Activated CD4-positive, alpha-beta T cell treated with anti-CD3 and anti-CD28 coated beads, Interleukin-2, amount 10 ng/mL, durations not matched to agents 7 days and 5 days (primary cell): ENCODE measurements at regions not wholly inside any gene's neighbourhood (a gene's known extent, or its start where the extent isn't known, plus 50 kb on each side); places are given as distances from the start of the nearest gene placed in this dataset.

ENCODE experiments used
- CTCF ChIA-PET: fragments of 350-600 bp; sonication (Branson Sonifier 250); formaldehyde crosslinking; loops from one replicate; lab custom pipeline; 2021; ENCODE audit warnings: antibody characterized with exemption; lab: Charles Lee
- POLR2A ChIA-PET: fragments of 350-600 bp; sonication (Branson Sonifier 250); formaldehyde crosslinking; loops from one replicate; lab custom pipeline; 2021; ENCODE audit warnings: antibody characterized with exemption; lab: Charles Lee
- DNase-seq: peaks from one replicate; pipeline ENCODE4 v3.0.0-alpha.2; 2020
- H3K27ac Mint-ChIP-seq: one replicate; pipeline ENCODE4 v1.8.0; 2021; ENCODE audit warnings: mild to moderate bottlenecking, moderate library complexity, mixed read lengths
- H3K27me3 Mint-ChIP-seq: one replicate; pipeline ENCODE4 v1.8.0; 2021; ENCODE audit warnings: mixed read lengths
- H3K36me3 Mint-ChIP-seq: one replicate; pipeline ENCODE4 v1.8.0; 2021; ENCODE audit warnings: low read depth, mixed read lengths
- H3K4me1 Mint-ChIP-seq: one replicate; pipeline ENCODE4 v1.8.0; 2021; ENCODE audit warnings: mixed read lengths
- H3K4me3 Mint-ChIP-seq: one replicate; pipeline ENCODE4 v1.8.0; 2021; ENCODE audit warnings: mild to moderate bottlenecking, moderate library complexity, mixed read lengths
- H3K9me3 Mint-ChIP-seq: one replicate; pipeline ENCODE4 v1.8.0; 2021; ENCODE audit warnings: mixed read lengths

DNA sequence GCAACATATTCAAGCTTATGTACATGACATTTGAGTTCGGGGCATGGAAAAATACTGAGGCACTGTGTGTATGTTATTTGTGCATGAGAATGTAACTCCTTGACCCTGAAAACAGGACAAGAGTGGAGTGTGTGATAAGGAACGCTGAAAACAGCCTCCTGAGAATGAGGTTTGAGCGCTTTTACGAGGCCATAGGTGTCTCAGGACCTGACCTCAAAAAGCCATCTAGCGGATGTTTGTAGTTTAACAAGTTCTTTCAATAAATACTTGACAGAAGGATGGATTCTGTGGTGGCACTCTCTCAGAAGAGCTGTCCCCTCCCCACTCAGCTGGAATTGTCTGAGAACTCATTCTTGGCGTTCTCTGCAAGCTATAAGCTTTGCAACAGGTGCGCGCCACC is 350.5 kb upstream of the TMTC1 start:
- DNase-seq: no peak
- Mint-ChIP-seq H3K36me3 (no peaks in the 10 kb centered on the region), H3K4me1 (no peaks in the 10 kb centered on the region), H3K4me3 (no peak overlapping the region), H3K27ac (no peak overlapping the region), H3K9me3 (peaks cover 2% of the 10 kb centered on the region), H3K27me3 (no peaks in the 10 kb centered on the region)
- CTCF ChIA-PET: no interaction called here
- POLR2A ChIA-PET: no interaction called here

DNA sequence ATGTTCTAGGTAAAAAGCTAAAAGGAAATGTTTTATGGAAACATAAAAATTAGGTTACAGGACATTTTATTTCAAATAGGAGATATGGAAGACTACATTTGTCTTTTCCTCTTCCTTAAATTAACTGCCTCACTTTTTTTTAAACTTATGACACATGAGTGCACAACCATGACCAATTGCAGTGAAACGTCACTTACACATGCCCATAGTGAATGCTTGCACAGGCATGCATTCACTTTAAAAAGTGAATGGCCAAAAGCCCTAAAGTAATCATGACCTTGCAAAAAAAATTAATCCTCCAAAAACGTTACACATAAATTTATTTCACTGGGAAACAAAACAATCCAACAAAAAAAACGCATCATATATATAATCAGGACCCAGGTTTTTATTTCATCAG is 343.2 kb upstream of the TMTC1 start:
- CTCF ChIA-PET: no interaction called here

DNA sequence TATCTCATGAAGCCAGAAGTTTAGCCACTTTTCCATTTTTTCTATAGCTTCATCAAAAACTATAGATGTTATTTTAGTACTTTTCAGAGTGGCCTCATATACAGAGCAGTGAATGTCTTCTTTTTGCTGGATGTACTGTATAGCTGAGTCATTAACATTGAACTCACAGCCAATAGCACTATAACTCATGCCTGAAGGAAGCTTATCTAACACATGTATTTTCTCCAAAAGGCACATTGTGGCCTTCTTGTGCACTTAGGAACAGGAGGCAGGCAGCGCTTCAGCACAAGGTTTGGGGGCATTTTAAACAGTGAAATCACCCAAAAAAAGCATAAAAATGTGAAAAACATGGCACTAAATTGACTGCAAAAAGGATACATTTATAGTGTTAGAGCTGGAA is 336.8 kb upstream of the TMTC1 start:
- peaks cover 10% of the 10 kb centered on the region for H3K9me3 Mint-ChIP-seq
- H3K27ac Mint-ChIP-seq: no peak overlapping the region
- ChIA-PET CTCF (interaction anchor here (0.8 kb wide), 1 partner anchor 16 kb away, joined by 3 read pairs; no protein-coding TSS in a partner anchor), POLR2A (no interaction called here)
- no peaks in the 10 kb centered on the region for H3K4me1 Mint-ChIP-seq
- H3K27me3 Mint-ChIP-seq: no peaks in the 10 kb centered on the region
- no peak for DNase-seq
- H3K36me3 Mint-ChIP-seq: no peaks in the 10 kb centered on the region
- no peak overlapping the region for H3K4me3 Mint-ChIP-seq

More for the DNA sequence above, 343.2 kb upstream of the TMTC1 start:
- H3K4me3 Mint-ChIP-seq: no peak overlapping the region
- POLR2A ChIA-PET: no interaction called here
- H3K4me1 Mint-ChIP-seq: no peaks in the 10 kb centered on the region
- no peaks in the 10 kb centered on the region for H3K27me3 Mint-ChIP-seq
- H3K9me3 Mint-ChIP-seq: peaks cover 6% of the 10 kb centered on the region
- no peaks in the 10 kb centered on the region for H3K36me3 Mint-ChIP-seq
- no peak for DNase-seq
- no peak overlapping the region for H3K27ac Mint-ChIP-seq

DNA sequence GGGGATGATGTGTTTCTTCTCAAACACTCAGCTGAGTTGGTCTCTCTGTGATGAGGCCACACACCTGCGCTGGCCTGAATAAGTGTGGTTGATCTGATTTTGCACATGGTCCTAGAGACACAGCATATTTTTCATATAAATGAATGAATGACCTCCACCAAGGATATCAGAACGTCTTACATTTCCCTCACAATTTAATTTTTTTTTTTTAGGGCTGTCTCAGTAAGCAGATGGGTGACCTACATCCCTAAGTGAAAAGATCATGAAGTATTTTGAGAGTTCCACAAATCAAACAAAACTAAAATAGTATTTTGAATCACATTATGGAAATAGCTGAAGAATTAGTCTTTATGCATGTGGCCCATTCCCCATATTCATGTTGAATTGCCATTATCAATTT is 333.7 kb upstream of the TMTC1 start:
- Mint-ChIP-seq H3K4me1 (no peaks in the 10 kb centered on the region), H3K36me3 (no peaks in the 10 kb centered on the region), H3K9me3 (peaks cover 10% of the 10 kb centered on the region), H3K27ac (no peak overlapping the region), H3K4me3 (no peak overlapping the region), H3K27me3 (no peaks in the 10 kb centered on the region)
- ChIA-PET POLR2A (no interaction called here), CTCF (no interaction called here)
- no peak for DNase-seq

DNA sequence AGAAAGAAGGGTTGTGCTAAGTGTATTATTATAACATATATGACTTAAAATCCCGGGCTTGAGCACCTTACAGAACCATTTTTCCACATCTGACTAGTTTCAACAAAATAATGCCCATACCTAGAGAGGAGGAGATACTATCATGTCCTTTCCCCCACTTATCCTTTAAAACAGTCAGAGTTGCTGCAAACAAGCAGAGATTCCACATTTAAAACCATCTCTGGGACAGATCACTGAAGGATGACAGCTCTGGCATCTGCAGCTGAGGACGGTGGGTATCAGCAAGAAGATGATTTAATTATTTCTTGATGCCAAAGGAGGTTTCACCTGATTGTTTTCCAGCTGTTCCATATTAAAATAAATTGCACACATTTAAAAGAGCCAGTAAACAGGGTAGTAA is 328.0 kb upstream of the TMTC1 start:
- Mint-ChIP-seq H3K9me3 (no peaks in the 10 kb centered on the region), H3K27me3 (no peaks in the 10 kb centered on the region), H3K27ac (no peak overlapping the region), H3K4me1 (no peaks in the 10 kb centered on the region), H3K4me3 (no peak overlapping the region), H3K36me3 (no peaks in the 10 kb centered on the region)
- ChIA-PET POLR2A (no interaction called here), CTCF (no interaction called here)
- no peak for DNase-seq

DNA sequence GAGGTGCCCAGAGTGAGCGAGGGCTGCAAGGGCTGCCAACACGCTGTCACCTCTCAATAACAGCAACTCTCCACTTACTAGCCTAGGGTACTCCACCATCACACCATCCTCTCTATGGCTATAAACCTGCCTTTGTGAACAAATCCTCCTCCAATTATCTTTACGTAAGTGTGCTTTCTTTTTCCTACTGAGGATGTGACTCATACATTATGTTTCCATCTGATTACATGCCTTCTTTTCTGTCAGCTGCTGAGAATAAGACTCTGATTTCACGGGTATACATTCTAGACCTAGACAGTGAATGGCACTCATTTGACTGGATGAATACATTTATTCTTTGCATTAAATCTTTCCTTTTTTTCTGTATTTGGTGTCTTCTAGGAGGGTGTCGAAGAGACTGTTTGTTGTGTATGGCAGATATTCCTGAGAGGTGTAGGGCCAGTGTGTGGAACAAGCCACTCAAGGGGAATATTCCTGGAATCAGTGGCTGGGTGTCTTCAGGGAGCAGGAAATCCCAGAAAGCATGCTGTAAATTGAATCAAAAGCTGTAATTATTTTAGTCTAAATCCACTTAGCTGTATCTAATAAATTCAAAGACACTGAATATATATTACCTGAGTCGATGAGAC is 327.3 kb upstream of the TMTC1 start:
- Mint-ChIP-seq H3K4me3 (no peak overlapping the region), H3K27me3 (no peaks in the 10 kb centered on the region), H3K27ac (no peak overlapping the region), H3K9me3 (no peaks in the 10 kb centered on the region), H3K4me1 (no peaks in the 10 kb centered on the region), H3K36me3 (no peaks in the 10 kb centered on the region)
- ChIA-PET CTCF (no interaction called here), POLR2A (no interaction called here)
- no peak for DNase-seq

DNA sequence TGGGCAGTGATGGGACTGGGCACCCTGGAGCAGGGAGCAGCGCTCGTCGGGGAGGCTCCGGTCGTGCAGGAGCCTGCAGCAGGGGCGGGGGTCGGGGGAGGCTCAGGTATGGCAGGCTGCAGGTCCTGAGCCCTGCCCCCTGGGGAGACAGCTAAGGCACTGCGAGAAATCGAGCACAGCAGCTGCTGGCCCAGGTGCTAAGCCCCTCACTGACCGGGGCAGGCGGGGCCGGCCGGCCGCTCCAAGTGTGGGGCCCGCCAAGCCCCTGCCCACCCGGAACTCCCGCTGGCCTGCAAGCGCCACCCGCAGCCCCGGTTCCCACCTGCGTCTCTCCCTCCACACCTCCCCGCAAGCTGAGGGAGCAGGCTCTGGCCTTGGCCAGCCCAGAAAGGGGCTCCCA is 326.8 kb upstream of the TMTC1 start:
- Mint-ChIP-seq H3K9me3 (no peaks in the 10 kb centered on the region), H3K36me3 (no peaks in the 10 kb centered on the region), H3K27ac (no peak overlapping the region), H3K27me3 (no peaks in the 10 kb centered on the region), H3K4me1 (no peaks in the 10 kb centered on the region), H3K4me3 (no peak overlapping the region)
- DNase-seq: no peak
- CTCF ChIA-PET: no interaction called here
- POLR2A ChIA-PET: no interaction called here

DNA sequence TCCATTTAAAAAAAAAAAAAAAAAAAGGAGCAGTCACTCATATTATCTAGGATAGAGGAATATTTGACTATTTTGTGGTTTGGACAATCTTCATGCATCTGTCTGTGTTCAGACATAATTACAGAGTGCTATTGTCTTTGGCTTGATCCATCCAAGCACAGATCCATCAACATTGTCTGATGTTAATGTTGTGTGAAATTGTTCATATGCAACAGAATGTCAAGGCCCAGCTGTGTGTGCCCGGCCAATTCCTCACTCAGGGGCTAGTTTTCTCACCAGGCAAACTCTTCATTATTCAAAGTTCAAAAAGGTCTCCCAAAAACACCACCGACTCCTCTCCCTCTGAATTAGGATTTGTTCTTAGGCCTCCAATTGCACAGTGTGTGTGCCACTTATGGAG is 324.9 kb upstream of the TMTC1 start:
- Mint-ChIP-seq H3K27ac (no peak overlapping the region), H3K4me1 (no peaks in the 10 kb centered on the region), H3K9me3 (no peaks in the 10 kb centered on the region), H3K27me3 (no peaks in the 10 kb centered on the region), H3K36me3 (no peaks in the 10 kb centered on the region), H3K4me3 (no peak overlapping the region)
- CTCF ChIA-PET: no interaction called here
- no peak for DNase-seq
- POLR2A ChIA-PET: no interaction called here

DNA sequence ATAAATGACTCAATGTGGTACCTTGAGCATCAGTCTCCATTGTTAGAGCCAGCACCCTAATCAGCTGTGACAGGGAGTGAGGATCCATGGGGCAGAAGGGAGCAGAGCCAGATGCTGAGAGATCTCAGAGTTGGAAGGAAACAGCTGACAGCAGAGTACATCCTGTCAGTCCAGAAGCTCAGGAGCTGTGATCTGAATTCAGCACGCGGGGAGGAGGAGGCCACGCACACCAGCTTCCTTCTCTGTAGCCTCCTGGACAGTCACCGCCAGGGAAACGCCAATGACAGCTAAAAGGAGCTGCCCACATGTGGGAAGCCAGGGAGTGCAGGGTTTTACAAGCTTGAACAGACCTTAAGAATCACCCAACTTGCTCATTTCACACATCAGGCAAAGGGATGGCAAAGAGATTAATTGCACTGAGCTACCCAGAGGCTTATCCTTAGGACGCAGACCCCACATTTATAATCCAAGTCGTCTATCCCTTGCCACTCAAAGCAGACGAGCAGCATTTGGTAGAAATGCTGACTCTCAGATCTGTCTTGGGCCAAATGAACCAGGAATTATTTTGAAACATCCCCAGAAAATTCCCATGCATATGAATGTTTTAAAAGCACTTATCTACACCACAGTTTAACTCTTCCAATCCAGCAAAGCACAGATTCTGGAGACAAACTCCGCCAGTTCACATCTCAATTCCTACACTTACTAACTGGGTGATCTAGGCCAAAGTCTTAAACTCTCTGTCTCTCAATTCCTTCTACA is 322.6 kb upstream of the TMTC1 start:
- H3K27ac Mint-ChIP-seq: no peak overlapping the region
- H3K9me3 Mint-ChIP-seq: no peaks in the 10 kb centered on the region
- ChIA-PET POLR2A (no interaction called here), CTCF (no interaction called here)
- H3K4me3 Mint-ChIP-seq: no peak overlapping the region
- H3K36me3 Mint-ChIP-seq: no peaks in the 10 kb centered on the region
- no peaks in the 10 kb centered on the region for H3K4me1 Mint-ChIP-seq
- H3K27me3 Mint-ChIP-seq: no peaks in the 10 kb centered on the region
- no peak for DNase-seq

DNA sequence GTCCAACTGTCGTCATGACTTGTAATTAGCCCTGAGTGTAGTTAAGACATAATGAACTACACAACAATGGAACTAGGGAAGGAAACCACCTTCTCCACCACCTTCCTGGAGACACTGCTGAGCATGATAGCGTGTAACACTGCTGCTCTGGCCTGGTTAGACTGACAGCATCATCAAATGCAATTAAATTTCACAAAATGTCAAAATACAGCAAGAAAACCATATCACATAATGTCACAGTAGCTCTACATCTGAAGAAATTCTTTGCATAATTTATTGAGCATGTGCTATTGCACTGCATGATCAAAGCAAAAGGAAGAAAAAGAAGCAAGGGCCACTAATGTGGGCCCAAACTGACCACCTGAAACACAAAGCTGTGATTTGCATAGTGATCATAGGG is 321.8 kb upstream of the TMTC1 start:
- no peaks in the 10 kb centered on the region for H3K36me3 Mint-ChIP-seq
- CTCF ChIA-PET: interaction anchor here (0.6 kb wide), 1 partner anchor 1170 kb away, joined by 3 read pairs; no protein-coding TSS in a partner anchor
- no peaks in the 10 kb centered on the region for H3K9me3 Mint-ChIP-seq
- no peak overlapping the region for H3K27ac Mint-ChIP-seq
- DNase-seq: no peak
- H3K27me3 Mint-ChIP-seq: no peaks in the 10 kb centered on the region
- no peaks in the 10 kb centered on the region for H3K4me1 Mint-ChIP-seq
- no peak overlapping the region for H3K4me3 Mint-ChIP-seq
- POLR2A ChIA-PET: no interaction called here

DNA sequence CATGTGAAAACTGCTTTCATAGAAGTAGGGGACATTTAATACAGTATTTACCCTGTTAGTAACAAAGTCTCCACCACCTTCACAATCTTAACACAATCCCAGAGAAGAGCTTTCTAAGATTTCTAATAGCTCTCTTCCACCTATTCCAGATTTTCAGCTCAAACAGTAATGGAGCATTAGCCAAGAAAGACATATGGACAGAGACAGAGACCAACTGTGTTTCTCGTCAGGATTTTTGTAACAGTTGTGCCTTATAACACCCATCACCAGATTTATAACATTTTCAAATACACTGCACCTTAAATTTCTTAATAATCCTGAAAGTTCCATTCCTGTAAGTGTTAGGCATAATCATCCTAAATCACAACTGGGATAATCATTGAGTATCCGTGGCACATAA is 321.2 kb upstream of the TMTC1 start:
- H3K9me3 Mint-ChIP-seq: no peaks in the 10 kb centered on the region
- no peaks in the 10 kb centered on the region for H3K4me1 Mint-ChIP-seq
- H3K27me3 Mint-ChIP-seq: no peaks in the 10 kb centered on the region
- CTCF ChIA-PET: no interaction called here
- no peaks in the 10 kb centered on the region for H3K36me3 Mint-ChIP-seq
- H3K4me3 Mint-ChIP-seq: no peak overlapping the region
- DNase-seq: no peak
- no peak overlapping the region for H3K27ac Mint-ChIP-seq
- POLR2A ChIA-PET: no interaction called here

DNA sequence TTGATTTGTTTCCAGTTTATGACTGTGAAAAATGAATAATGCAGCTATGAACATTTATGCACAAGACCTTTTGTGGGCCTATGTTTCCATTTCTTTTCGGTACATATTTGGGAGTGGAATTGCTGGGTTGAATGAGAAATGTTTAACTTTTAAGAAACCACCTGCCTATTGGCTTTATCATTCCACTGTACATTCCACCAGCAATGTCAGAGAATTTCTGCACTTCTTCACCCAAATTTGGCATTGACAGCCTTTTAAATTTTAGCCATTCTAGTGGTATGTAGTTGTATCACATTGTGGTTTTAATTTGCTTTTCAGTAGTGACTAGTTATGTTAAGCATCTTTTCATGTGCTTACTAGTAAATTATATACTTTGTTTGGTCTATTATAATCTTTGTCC is 317.0 kb upstream of the TMTC1 start:
- Mint-ChIP-seq H3K27ac (no peak overlapping the region), H3K27me3 (no peaks in the 10 kb centered on the region), H3K4me3 (no peak overlapping the region), H3K9me3 (no peaks in the 10 kb centered on the region), H3K4me1 (no peaks in the 10 kb centered on the region), H3K36me3 (no peaks in the 10 kb centered on the region)
- ChIA-PET CTCF (no interaction called here), POLR2A (no interaction called here)
- no peak for DNase-seq

DNA sequence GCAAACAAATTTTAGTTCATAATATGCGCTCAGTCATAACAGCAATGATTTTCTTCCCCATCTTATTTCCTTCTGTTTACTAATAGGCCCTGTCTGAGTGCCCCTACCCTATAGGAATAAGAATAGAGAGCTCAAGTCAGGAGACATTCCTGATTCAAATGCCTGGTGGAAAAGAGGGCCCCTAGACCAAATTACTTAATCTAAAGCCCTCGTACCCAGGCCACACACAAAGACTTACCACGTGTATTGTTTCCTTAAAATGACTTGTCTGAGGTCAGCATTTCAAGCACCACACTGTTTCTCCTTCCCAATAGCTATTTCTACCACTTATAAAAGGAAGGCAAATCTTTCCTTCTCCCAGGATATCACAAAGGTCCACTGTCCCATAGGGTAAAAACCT is 314.9 kb upstream of the TMTC1 start:
- Mint-ChIP-seq H3K4me3 (no peak overlapping the region), H3K4me1 (no peaks in the 10 kb centered on the region), H3K9me3 (no peaks in the 10 kb centered on the region), H3K36me3 (no peaks in the 10 kb centered on the region), H3K27ac (no peak overlapping the region), H3K27me3 (no peaks in the 10 kb centered on the region)
- DNase-seq: no peak
- ChIA-PET POLR2A (no interaction called here), CTCF (no interaction called here)

DNA sequence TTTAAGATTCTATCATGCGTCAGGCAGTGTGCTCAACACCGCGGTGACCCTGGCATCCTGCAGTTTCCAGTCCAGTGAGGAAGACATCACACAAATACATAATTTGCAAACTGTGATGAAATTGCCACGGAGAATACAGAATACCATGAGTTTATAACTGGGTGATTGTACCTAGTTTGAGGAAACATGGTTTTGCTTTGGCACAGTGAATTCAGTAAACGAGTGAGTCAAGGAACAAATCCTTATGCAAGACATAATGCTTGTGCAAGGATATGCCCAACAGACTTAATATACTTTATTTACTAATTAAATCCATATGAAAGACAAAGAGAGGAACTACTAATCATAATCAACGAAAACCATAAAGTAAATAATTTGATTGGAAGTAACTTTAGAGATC is 311.8 kb upstream of the TMTC1 start:
- H3K27me3 Mint-ChIP-seq: no peaks in the 10 kb centered on the region
- no peak for DNase-seq
- H3K4me1 Mint-ChIP-seq: no peaks in the 10 kb centered on the region
- ChIA-PET CTCF (no interaction called here), POLR2A (no interaction called here)
- no peak overlapping the region for H3K27ac Mint-ChIP-seq
- H3K4me3 Mint-ChIP-seq: no peak overlapping the region
- no peaks in the 10 kb centered on the region for H3K9me3 Mint-ChIP-seq
- H3K36me3 Mint-ChIP-seq: no peaks in the 10 kb centered on the region
